Rectal smooth muscle tissue (tissue), 1 donor: ENCODE measurements at regions not wholly inside any gene's neighbourhood (a gene's known extent, or its start where the extent isn't known, plus 50 kb on each side); places are given as distances from the start of the nearest gene placed in this dataset.
A peak's percentile ranks its signal among the peaks of the same experiment; 100 is the strongest.
"Not testable (repeated sequence)": the region's sequence is repeated elsewhere in the genome, so short reads cannot be mapped to it uniquely, and the experiment has no call there.

Source experiments
- H3K27ac ChIP-seq: one replicate; pipeline ENCODE4 v1.7.0; 2013; ENCODE audit warnings: low read depth, low read length, inconsistent platforms
- H3K27me3 ChIP-seq: one replicate; pipeline ENCODE4 v1.7.0; 2013; ENCODE audit warnings: low read length; ENCODE audit not compliant: control insufficient read depth, insufficient read depth
- H3K36me3 ChIP-seq: one replicate; pipeline ENCODE4 v1.7.0; 2013; ENCODE audit warnings: low read length; ENCODE audit not compliant: control insufficient read depth, insufficient read depth
- H3K4me1 ChIP-seq: one replicate; pipeline ENCODE4 v1.7.0; 2013; ENCODE audit warnings: low read length; ENCODE audit not compliant: control insufficient read depth, insufficient read depth
- H3K4me3 ChIP-seq: one replicate; pipeline ENCODE4 v1.7.0; 2013; ENCODE audit warnings: low read length
- H3K9ac ChIP-seq: one replicate; pipeline ENCODE4 v1.7.0; 2013; ENCODE audit warnings: low read length

GRCh38 chr11:46223252-46223513 is 54.3 kb upstream of the CREB3L1 start:
- Histone ChIP-seq H3K27ac (no peak overlapping the region), H3K9ac (no peak overlapping the region), H3K27me3 (peaks cover 2% of the 10 kb centered on the region), H3K4me1 (no peaks in the 10 kb centered on the region), H3K36me3 (no peaks in the 10 kb centered on the region), H3K4me3 (no peak overlapping the region)

DNA sequence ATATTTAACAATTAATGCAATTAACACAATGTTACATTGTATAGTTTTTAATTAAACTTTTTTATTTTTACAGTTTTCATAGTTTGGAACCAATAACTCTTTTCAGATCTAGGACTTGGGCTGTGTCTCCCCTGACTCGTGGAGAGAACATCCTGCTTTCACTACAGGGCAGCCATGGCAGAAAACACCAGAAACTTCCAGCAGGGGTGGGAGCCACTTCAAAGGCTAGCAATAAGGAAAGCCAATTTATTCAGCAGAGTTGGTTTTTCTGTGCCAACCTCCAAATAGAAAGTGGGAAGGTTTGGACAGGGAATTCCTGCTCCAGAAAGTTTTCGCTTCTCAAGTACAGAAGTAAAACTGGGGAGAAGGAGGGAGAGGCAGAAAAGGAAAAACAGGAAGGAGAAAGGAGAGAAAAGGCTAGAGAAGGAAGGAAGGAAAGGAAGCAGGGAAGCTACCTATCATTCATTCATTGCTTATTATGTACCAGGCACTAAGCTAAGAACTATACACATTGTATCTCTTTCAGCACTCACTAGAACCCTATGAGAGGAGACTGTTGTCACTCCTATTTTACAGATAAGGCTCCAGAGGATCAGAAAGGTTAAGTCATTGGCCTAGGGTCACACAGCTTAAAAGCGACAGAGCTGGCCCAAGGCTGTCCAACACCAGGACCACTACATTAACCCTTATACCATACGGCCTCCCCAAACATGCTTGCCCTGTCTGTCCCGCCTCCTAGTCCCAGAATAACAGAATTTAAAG is 54.8 kb upstream of the CREB3L1 start:
- peaks cover 2% of the 10 kb centered on the region for H3K27me3 ChIP-seq
- no peaks in the 10 kb centered on the region for H3K4me1 ChIP-seq
- H3K36me3 ChIP-seq, result no peaks in the 10 kb centered on the region
- no peak overlapping the region for H3K4me3 ChIP-seq
- no peak overlapping the region for H3K9ac ChIP-seq
- H3K27ac ChIP-seq, result no peak overlapping the region

DNA sequence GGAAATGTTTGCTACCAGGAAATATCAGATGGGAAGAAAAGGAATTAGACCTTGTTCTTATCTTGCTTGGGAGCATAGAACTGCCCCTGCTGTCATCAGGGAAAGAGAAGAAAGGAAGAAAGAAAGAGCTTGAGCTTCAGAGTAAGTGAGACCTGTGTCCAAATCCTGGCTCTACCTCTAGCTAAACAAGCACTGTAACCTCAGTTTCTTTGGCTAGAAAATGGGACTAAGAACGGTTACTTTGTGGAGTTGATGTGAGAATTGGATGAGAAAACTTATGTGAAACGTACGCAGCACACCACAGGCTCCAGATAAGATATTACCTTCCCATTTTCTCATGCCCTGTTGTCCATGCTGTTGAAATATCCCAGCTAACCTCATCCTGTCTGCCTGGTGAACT is 57.1 kb upstream of the CREB3L1 start:
- H3K4me1 ChIP-seq, result no peaks in the 10 kb centered on the region
- H3K9ac ChIP-seq, result no peak overlapping the region
- H3K36me3 ChIP-seq, result no peaks in the 10 kb centered on the region
- peaks cover 2% of the 10 kb centered on the region for H3K27me3 ChIP-seq
- H3K27ac ChIP-seq, result no peak overlapping the region
- H3K4me3 ChIP-seq, result no peak overlapping the region

- H3K27me3 ChIP-seq, result no peaks in the 10 kb centered on the region
- H3K27ac ChIP-seq, result no peak overlapping the region
- no peaks in the 10 kb centered on the region for H3K4me1 ChIP-seq
- H3K9ac ChIP-seq, result no peak overlapping the region
- no peak overlapping the region for H3K4me3 ChIP-seq
- no peaks in the 10 kb centered on the region for H3K36me3 ChIP-seq
These were observed 60.7 kb upstream of the CREB3L1 start for GRCh38 chr11:46216765-46217089.

DNA sequence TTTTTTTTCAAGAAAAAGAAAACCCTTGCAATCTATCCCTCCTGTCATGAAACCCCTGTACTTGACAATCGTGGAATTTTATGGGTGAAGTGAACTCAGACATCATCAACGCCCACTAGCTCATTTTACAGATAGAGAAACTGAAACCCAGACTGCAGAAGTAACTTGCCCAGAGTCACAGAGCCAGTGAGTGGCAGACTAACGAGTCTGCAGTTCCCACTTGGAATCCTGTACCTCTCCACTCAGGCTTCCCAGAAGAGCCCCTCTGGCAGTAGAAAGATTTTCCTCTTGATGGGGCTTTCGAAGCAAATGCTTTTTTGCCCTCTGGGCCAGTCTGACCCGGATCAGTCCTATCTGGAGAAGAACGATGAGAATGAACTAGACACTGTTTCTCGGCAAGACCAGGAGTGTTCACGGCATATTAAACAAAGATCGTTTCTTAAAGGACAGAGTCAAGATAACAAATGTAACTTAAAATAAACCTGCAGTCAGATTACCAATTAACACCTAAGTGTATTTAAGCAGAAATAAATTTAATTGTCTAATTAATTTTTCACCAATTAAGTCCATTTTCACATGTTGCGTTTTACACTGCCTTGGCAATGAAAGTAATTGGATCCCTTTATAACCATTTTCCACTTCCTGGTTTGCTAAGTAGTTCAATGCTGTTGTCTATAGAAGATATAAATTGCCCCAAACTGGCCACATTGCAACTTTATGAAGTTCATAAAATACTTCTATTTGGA is 61.3 kb upstream of the CREB3L1 start:
- no peaks in the 10 kb centered on the region for H3K4me1 ChIP-seq
- H3K36me3 ChIP-seq, result no peaks in the 10 kb centered on the region
- no peak overlapping the region for H3K9ac ChIP-seq
- H3K4me3 ChIP-seq, result peak overlapping the region; percentile 55
- no peaks in the 10 kb centered on the region for H3K27me3 ChIP-seq
- H3K27ac ChIP-seq, result no peak overlapping the region

DNA sequence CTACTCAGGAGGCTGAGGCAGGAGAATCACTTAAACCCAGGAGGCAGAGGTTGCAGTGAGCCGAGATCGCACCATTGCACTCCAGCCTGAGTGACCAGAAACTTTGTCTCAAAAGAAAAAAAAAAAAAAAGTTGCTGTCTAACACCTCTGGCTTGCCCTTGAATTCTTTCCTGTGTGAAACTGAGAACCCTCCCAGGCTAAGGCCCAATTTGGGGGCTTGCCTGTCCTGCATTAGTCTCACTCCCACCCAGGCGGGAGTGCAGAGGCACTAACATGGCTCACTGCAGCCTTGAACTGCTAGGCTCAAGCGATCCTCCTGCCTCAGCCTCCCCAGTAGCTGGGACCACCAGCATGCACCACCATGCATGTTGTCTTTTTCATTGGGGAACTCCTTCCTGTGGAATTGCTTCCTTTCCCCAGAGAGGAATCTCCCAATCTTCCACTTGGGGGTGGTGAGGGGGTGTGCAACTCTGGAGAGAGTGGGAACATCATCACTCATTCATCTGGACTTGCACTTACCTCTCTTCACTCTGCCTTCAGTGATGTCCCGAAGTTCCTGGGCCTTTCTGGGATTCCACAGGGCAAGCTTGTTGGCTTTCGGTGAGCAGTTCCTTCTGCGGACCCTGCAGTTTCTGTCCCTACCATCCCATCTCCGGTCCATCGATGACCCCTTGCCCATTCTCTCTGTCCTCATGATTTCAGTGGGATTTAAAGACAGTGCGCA is 62.1 kb upstream of the CREB3L1 start:
- Histone ChIP-seq H3K9ac (no peak overlapping the region), H3K36me3 (no peaks in the 10 kb centered on the region), H3K4me1 (no peaks in the 10 kb centered on the region), H3K4me3 (no peak overlapping the region), H3K27ac (no peak overlapping the region), H3K27me3 (no peaks in the 10 kb centered on the region)

GRCh38 chr11:46212720-46213119 is 64.7 kb upstream of the CREB3L1 start:
- no peaks in the 10 kb centered on the region for H3K27me3 ChIP-seq
- no peak overlapping the region for H3K27ac ChIP-seq
- H3K4me1 ChIP-seq, result no peaks in the 10 kb centered on the region
- no peak overlapping the region for H3K4me3 ChIP-seq
- no peaks in the 10 kb centered on the region for H3K36me3 ChIP-seq
- H3K9ac ChIP-seq, result no peak overlapping the region

DNA sequence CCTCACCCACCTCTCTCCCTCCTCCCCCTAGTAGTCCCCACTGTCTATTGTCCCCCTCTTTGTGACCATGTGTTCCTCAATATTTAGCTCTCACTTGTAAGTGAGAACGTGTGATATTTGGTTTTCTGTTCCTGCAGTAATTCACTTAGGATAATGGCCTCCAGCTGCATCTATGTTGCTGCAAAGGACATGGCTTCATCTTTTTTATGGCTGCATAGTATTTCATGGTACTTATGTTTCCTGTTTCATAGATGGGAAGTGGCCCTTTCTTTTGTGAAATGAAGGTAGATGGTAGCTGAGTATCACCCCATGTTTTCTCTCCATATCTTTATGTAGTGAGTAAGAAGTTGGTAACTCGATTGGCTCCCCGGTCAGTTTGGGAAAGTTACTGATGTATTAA is 66.6 kb upstream of the CREB3L1 start:
- H3K4me3 ChIP-seq, result no peak overlapping the region
- H3K36me3 ChIP-seq, result no peaks in the 10 kb centered on the region
- H3K27ac ChIP-seq, result no peak overlapping the region
- no peak overlapping the region for H3K9ac ChIP-seq
- H3K27me3 ChIP-seq, result no peaks in the 10 kb centered on the region
- H3K4me1 ChIP-seq, result no peaks in the 10 kb centered on the region

DNA sequence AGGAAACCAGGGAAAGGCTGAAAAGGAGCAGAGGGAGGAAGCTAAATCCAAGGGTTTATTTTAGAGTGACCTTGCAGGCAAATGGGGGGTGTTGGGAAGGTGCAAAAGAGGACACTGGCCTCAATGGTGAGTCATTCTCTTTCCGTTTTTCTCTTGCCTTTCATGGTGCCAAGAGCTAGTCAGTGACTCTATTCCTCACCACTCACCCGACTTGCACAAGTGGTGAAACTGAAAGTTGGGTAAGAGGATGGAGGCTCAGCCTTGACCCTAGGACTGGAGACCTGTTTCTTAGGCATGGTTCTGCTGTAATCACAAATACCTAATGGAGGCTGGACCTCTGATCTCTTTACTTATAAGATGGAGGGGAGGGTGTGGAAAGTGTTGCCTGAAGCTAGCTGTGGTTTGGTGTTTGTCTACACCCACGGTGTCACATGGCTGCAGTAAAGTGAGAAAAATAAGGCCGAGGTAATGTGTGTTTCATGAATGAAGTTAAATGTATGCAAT is 67.3 kb upstream of the CREB3L1 start:
- Histone ChIP-seq H3K27me3 (no peaks in the 10 kb centered on the region), H3K27ac (no peak overlapping the region), H3K4me1 (no peaks in the 10 kb centered on the region), H3K4me3 (no peak overlapping the region), H3K36me3 (no peaks in the 10 kb centered on the region), H3K9ac (no peak overlapping the region)

GRCh38 chr11:46209624-46210023 is 67.8 kb upstream of the CREB3L1 start:
- not testable (repeated sequence) for H3K27ac ChIP-seq, H3K27me3 ChIP-seq, H3K36me3 ChIP-seq, H3K4me3 ChIP-seq, H3K9ac ChIP-seq, H3K4me1 ChIP-seq

- Histone ChIP-seq H3K4me3 (no peak overlapping the region), H3K27ac (no peak overlapping the region), H3K36me3 (no peaks in the 10 kb centered on the region), H3K27me3 (no peaks in the 10 kb centered on the region), H3K4me1 (no peaks in the 10 kb centered on the region), H3K9ac (no peak overlapping the region)
These were observed 68.7 kb upstream of the CREB3L1 start for GRCh38 chr11:46208803-46209202.

GRCh38 chr11:46207270-46207669 is 70.2 kb upstream of the CREB3L1 start:
- H3K4me1 ChIP-seq, result no peaks in the 10 kb centered on the region
- no peaks in the 10 kb centered on the region for H3K27me3 ChIP-seq
- H3K27ac ChIP-seq, result no peak overlapping the region
- H3K4me3 ChIP-seq, result no peak overlapping the region
- no peak overlapping the region for H3K9ac ChIP-seq
- H3K36me3 ChIP-seq, result no peaks in the 10 kb centered on the region
